ENCODE measurements at regions not wholly inside any gene's neighbourhood (a gene's known extent, or its start where the extent isn't known, plus 50 kb on each side); places are given as distances from the start of the nearest gene placed in this dataset.
"Not testable (repeated sequence)": the region's sequence is repeated elsewhere in the genome, so short reads cannot be mapped to it uniquely, and the experiment has no call there.

DNA sequence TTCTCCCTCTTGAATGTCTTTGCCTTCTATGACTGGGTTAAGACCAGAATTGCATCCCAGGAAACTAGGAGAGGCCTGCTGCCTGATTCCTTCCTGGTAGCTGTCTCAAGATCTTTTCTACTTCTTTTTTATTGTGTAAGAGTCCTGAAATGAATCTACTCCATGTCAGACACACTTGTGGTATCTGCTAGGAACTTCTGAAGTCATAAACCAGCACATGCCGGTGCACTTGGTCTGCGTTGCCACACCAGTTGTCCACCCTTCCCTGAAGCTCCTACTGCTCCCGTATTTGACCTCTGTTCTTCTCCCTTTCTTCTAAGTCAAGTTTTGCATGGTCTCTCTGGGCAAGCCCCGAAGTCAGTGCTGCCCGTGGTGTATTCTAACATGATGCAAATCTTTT, 644.2 kb downstream of the ETS1 start:
- 95% methylated on average over 5 of the region's 5 CpGs for WGBS
- Histone ChIP-seq H3K27ac (no peak overlapping the region), H3K27me3 (replicated peaks; ENCODE audit: insufficient read depth) (no peaks in the 10 kb centered on the region), H3K36me3 (no peaks in the 10 kb centered on the region), H3K9me3 (no peaks in the 10 kb centered on the region), H3K4me1 (replicated peaks) (no peaks in the 10 kb centered on the region), H3K4me3 (no peak overlapping the region)
- TF ChIP-seq POLR2AphosphoS5 (IDR thresholded peaks at IDR 0.05) (no peak), POLR2A (IDR thresholded peaks at IDR 0.05) (no peak)
- TF ChIP-seq, protein P1, sequence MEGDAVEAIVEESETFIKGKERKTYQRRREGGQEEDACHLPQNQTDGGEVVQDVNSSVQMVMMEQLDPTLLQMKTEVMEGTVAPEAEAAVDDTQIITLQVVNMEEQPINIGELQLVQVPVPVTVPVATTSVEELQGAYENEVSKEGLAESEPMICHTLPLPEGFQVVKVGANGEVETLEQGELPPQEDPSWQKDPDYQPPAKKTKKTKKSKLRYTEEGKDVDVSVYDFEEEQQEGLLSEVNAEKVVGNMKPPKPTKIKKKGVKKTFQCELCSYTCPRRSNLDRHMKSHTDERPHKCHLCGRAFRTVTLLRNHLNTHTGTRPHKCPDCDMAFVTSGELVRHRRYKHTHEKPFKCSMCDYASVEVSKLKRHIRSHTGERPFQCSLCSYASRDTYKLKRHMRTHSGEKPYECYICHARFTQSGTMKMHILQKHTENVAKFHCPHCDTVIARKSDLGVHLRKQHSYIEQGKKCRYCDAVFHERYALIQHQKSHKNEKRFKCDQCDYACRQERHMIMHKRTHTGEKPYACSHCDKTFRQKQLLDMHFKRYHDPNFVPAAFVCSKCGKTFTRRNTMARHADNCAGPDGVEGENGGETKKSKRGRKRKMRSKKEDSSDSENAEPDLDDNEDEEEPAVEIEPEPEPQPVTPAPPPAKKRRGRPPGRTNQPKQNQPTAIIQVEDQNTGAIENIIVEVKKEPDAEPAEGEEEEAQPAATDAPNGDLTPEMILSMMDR (IDR thresholded peaks at IDR 0.05), result no peak
- intact Hi-C loops (cut with DNase I), result no loop called here
- DNase-seq (ENCODE audit: low spot score), result no peak

DNA sequence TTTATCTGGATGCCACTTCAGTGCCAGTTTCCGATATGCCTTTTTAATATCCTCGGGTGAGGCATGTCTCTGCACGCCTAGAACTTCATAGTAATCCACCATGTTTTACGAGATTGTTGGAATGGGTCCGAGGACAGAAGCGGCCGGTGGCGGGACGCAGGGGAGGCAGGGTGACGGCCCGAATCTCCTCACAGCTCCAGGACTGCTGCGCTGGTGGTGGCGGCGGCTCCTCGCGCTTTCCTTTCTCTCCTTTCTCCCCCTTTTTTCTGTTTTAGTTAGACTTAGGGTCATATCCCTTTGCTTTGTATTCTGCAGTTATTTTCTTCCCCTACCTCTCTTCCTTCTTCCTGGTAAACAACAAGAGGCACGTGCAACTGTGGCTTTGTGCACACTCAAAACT, 645.8 kb downstream of the ETS1 start:
- intact Hi-C loops (cut with DNase I); H3K9me3 ChIP-seq; H3K4me3 ChIP-seq; H3K27ac ChIP-seq; H3K4me1 ChIP-seq (replicated peaks); H3K27me3 ChIP-seq (replicated peaks; ENCODE audit: insufficient read depth); DNase-seq (ENCODE audit: low spot score); H3K36me3 ChIP-seq: not testable (repeated sequence)
- WGBS, result 88% methylated on average over 17 of the region's 17 CpGs

DNA sequence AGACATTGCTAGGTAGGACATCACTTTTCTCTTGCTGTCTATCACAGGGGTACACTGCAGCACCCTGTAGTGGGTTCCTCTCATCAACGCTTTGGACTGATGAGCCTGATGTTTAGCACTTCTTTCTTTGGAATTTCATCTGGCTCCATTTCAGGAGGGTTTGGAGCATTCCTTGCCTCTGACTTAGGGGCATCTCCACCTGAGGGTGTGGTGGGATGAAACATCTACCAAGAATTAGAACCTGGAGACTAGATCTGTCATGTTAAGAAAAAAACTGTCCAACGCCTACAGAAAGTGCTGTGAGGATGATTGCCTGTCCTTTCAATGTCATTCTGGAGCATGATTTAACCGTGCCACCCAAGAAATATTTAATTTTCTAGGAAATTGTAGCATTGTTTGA, 648.4 kb downstream of the ETS1 start:
- H3K9me3 ChIP-seq, result no peaks in the 10 kb centered on the region
- WGBS, result 71% methylated on average over 3 of the region's 3 CpGs

GRCh38 chr11:127935081-127935480, 652.3 kb downstream of the ETS1 start:
- Histone ChIP-seq H3K9me3 (no peaks in the 10 kb centered on the region), H3K27me3 (replicated peaks; ENCODE audit: insufficient read depth) (no peaks in the 10 kb centered on the region), H3K27ac (no peak overlapping the region), H3K36me3 (no peaks in the 10 kb centered on the region), H3K4me1 (replicated peaks) (no peaks in the 10 kb centered on the region), H3K4me3 (no peak overlapping the region)
- intact Hi-C loops (cut with DNase I), result no loop called here
- WGBS, result 87% methylated on average over 4 of the region's 4 CpGs
- TF ChIP-seq, protein P1 (IDR thresholded peaks at IDR 0.05), result no peak
- TF ChIP-seq POLR2A (IDR thresholded peaks at IDR 0.05) (no peak), POLR2AphosphoS5 (IDR thresholded peaks at IDR 0.05) (no peak)
- DNase-seq (ENCODE audit: low spot score), result no peak

More for the DNA sequence above, 648.4 kb downstream of the ETS1 start:
- H3K27me3 ChIP-seq (replicated peaks; ENCODE audit: insufficient read depth), result no peaks in the 10 kb centered on the region
- no peaks in the 10 kb centered on the region for H3K36me3 ChIP-seq
- TF ChIP-seq POLR2AphosphoS5 (IDR thresholded peaks at IDR 0.05), result no peak
- no peak for TF ChIP-seq POLR2A (IDR thresholded peaks at IDR 0.05)
- DNase-seq (ENCODE audit: low spot score), result no peak
- H3K4me3 ChIP-seq, result no peak overlapping the region
- H3K27ac ChIP-seq, result no peak overlapping the region
- intact Hi-C loops (cut with DNase I), result no loop called here
- no peaks in the 10 kb centered on the region for H3K4me1 ChIP-seq (replicated peaks)

GRCh38 chr11:127933961-127934360, 653.4 kb downstream of the ETS1 start:
- DNase-seq (ENCODE audit: low spot score); intact Hi-C loops (cut with DNase I); H3K9me3 ChIP-seq; H3K4me3 ChIP-seq; H3K4me1 ChIP-seq (replicated peaks); H3K27ac ChIP-seq; H3K27me3 ChIP-seq (replicated peaks; ENCODE audit: insufficient read depth); H3K36me3 ChIP-seq: not testable (repeated sequence)
- 93% methylated on average over 4 of the region's 4 CpGs for WGBS

- Histone ChIP-seq H3K27me3 (replicated peaks; ENCODE audit: insufficient read depth) (no peaks in the 10 kb centered on the region), H3K36me3 (no peaks in the 10 kb centered on the region), H3K9me3 (no peaks in the 10 kb centered on the region), H3K4me1 (replicated peaks) (no peaks in the 10 kb centered on the region), H3K27ac (no peak overlapping the region), H3K4me3 (no peak overlapping the region)
- intact Hi-C loops (cut with DNase I), result no loop called here
- WGBS, result 60% methylated on average over 7 of the region's 7 CpGs
- TF ChIP-seq POLR2AphosphoS5 (IDR thresholded peaks at IDR 0.05), result no peak
- TF ChIP-seq POLR2A (IDR thresholded peaks at IDR 0.05), result no peak
- TF ChIP-seq, protein P1 (IDR thresholded peaks at IDR 0.05), result no peak
- DNase-seq (ENCODE audit: low spot score), result no peak
Observed at GRCh38 chr11:127931803-127932202, 655.6 kb downstream of the ETS1 start.

Measured in prostate gland (tissue), 2 donors.